Vagina (tissue), 2 donors: ENCODE measurements at regions not wholly inside any gene's neighbourhood (a gene's known extent, or its start where the extent isn't known, plus 50 kb on each side); places are given as distances from the start of the nearest gene placed in this dataset.

Experiments
- DNase-seq, 2 donors: peaks; one replicate each; pipeline ENCODE4 v3.0.0-alpha.2; 2017; ENCODE audit errors: extremely low spot score in 2 of 2
- H3K27ac ChIP-seq: fragments of 200-600 bp; sonication (generic); one replicate; pipeline ENCODE4 v1.5.1; 2019
- H3K27me3 ChIP-seq: fragments of 200-600 bp; sonication (generic); one replicate; pipeline ENCODE4 v1.5.1; 2019
- H3K36me3 ChIP-seq, 2 donors: fragments of 200-600 bp; sonication (generic); one replicate each; pipeline ENCODE4 v1.5.1; 2017 to 2019
- H3K4me1 ChIP-seq: fragments of 200-600 bp; sonication (generic); one replicate; pipeline ENCODE4 v1.5.1; 2019
- H3K4me3 ChIP-seq, 2 donors: fragments of 200-600 bp; sonication (generic); 1 replicate in 1 of 2; 2 replicates in 1 of 2; pipeline ENCODE4 v1.5.1; 2016 to 2019
- H3K9me3 ChIP-seq: fragments of 200-600 bp; sonication (generic); one replicate; pipeline ENCODE4 v1.5.1; 2019
- POLR2A ChIP-seq, 2 donors: fragments of 450-650 bp; IDR thresholded peaks; one replicate each; pipeline ENCODE4 v1.6.1; 2017; ENCODE audit warnings: antibody characterized with exemption in 2 of 2, mild to moderate bottlenecking in 2 of 2, moderate library complexity in 2 of 2
- POLR2AphosphoS5 ChIP-seq, 2 donors: sonication (generic); formaldehyde crosslinking; IDR thresholded peaks; one replicate each; pipeline ENCODE4 v1.9.0; 2017; ENCODE audit warnings: antibody characterized with exemption in 2 of 2, mild to moderate bottlenecking in 2 of 2, low read depth in 1 of 2; ENCODE audit not compliant: insufficient read depth in 1 of 2
- intact Hi-C: fragments of 100-400 bp; cut with DNase I; formaldehyde crosslinking; loops from one replicate; pipeline ENCODE4 v1.15.1; 2023
- TF ChIP-seq, protein P1 (sequence below), 3 experiments: fragments of 450-650 bp in 2 of 3; fragments of 200-600 bp in 1 of 3; sonication (generic) in 1 of 3; IDR thresholded peaks; one replicate each; pipeline ENCODE4 v1.5.1; 2017 to 2019; ENCODE audit warnings: antibody characterized with exemption in 3 of 3, mild to moderate bottlenecking in 2 of 3, moderate library complexity in 2 of 3

GRCh38 chr10:64555666-64556065 is 1034.5 kb downstream of the REEP3 start:
- Histone ChIP-seq H3K27me3 (no peaks in the 10 kb centered on the region), H3K9me3 (no peaks in the 10 kb centered on the region), H3K4me3 (no peak overlapping the region), H3K27ac (no peak overlapping the region), H3K36me3 (no peaks in the 10 kb centered on the region), H3K4me1 (no peaks in the 10 kb centered on the region)
- intact Hi-C loops, result no loop called here
- no peak for DNase-seq
- TF ChIP-seq, protein P1, sequence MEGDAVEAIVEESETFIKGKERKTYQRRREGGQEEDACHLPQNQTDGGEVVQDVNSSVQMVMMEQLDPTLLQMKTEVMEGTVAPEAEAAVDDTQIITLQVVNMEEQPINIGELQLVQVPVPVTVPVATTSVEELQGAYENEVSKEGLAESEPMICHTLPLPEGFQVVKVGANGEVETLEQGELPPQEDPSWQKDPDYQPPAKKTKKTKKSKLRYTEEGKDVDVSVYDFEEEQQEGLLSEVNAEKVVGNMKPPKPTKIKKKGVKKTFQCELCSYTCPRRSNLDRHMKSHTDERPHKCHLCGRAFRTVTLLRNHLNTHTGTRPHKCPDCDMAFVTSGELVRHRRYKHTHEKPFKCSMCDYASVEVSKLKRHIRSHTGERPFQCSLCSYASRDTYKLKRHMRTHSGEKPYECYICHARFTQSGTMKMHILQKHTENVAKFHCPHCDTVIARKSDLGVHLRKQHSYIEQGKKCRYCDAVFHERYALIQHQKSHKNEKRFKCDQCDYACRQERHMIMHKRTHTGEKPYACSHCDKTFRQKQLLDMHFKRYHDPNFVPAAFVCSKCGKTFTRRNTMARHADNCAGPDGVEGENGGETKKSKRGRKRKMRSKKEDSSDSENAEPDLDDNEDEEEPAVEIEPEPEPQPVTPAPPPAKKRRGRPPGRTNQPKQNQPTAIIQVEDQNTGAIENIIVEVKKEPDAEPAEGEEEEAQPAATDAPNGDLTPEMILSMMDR (IDR thresholded peaks at IDR 0.05), result no peak
- TF ChIP-seq POLR2AphosphoS5 (IDR thresholded peaks at IDR 0.05; ENCODE audit: insufficient read depth in 1 of 2, low read depth in 1 of 2) (no peak), POLR2A (IDR thresholded peaks at IDR 0.05) (no peak)

GRCh38 chr10:64558094-64558835 is 1037.1 kb downstream of the REEP3 start:
- Histone ChIP-seq H3K36me3 (no peaks in the 10 kb centered on the region), H3K27ac (no peak overlapping the region), H3K4me3 (no peak overlapping the region), H3K4me1 (no peaks in the 10 kb centered on the region), H3K27me3 (no peaks in the 10 kb centered on the region), H3K9me3 (no peaks in the 10 kb centered on the region)
- no peak for TF ChIP-seq POLR2AphosphoS5 (IDR thresholded peaks at IDR 0.05; ENCODE audit: insufficient read depth in 1 of 2, low read depth in 1 of 2)
- no peak for TF ChIP-seq POLR2A (IDR thresholded peaks at IDR 0.05)
- TF ChIP-seq, protein P1 (IDR thresholded peaks at IDR 0.05), result no peak
- intact Hi-C loops, result no loop called here
- DNase-seq, result no peak

DNA sequence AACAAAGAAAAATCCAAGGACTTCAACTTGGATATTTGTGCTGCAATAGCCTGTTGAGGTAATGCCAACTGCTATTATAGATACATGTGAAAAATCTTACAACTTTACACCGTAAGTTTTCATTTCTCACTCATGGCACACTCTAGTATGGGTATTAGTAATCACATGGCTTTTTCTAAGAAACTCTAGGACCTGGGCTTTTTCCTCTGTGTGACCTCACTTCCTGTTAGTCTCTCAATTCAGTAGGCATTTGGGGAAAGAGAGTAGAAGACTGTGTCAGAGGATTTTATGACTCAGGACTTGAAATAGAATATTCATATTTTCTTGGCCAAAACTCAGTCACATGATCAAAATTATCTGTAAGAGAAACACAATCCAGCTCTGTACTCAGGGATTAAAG is 1049.9 kb downstream of the REEP3 start:
- no peaks in the 10 kb centered on the region for H3K36me3 ChIP-seq
- H3K4me3 ChIP-seq, result no peak overlapping the region
- intact Hi-C loops, result no loop called here
- no peaks in the 10 kb centered on the region for H3K27me3 ChIP-seq
- DNase-seq, result no peak
- H3K27ac ChIP-seq, result no peak overlapping the region
- no peaks in the 10 kb centered on the region for H3K4me1 ChIP-seq
- TF ChIP-seq, protein P1 (IDR thresholded peaks at IDR 0.05), result no peak
- no peaks in the 10 kb centered on the region for H3K9me3 ChIP-seq

GRCh38 chr10:64573623-64574325 is 1052.6 kb downstream of the REEP3 start:
- intact Hi-C loops, result no loop called here
- Histone ChIP-seq H3K36me3 (no peaks in the 10 kb centered on the region), H3K9me3 (no peaks in the 10 kb centered on the region), H3K4me3 (no peak overlapping the region), H3K27me3 (no peaks in the 10 kb centered on the region), H3K27ac (no peak overlapping the region), H3K4me1 (no peaks in the 10 kb centered on the region)
- no peak for DNase-seq
- no peak for TF ChIP-seq POLR2AphosphoS5 (IDR thresholded peaks at IDR 0.05; ENCODE audit: insufficient read depth in 1 of 2, low read depth in 1 of 2)
- TF ChIP-seq, protein P1 (IDR thresholded peaks at IDR 0.05), result no peak
- TF ChIP-seq POLR2A (IDR thresholded peaks at IDR 0.05), result no peak

DNA sequence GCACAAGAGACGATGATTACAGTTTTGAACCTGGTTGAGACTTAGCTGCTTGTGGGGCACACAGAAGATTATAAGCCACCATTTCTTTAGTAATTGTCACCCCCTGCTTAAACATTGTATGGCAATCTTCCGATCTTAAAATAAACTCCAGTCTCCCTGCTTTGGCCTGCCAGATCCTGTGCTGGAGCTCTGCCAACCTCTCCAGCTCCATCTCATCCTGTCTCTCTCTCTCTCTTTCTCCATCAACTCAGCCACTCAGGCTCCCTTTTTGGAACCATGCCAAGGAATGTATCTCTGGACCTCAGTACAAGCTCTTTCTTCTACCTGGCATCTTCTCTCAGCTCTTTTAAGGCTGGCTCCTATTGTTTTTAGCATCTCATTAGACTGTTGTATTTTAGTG is 1053.2 kb downstream of the REEP3 start:
- Histone ChIP-seq H3K27ac (no peak overlapping the region), H3K36me3 (no peaks in the 10 kb centered on the region), H3K27me3 (no peaks in the 10 kb centered on the region), H3K4me3 (no peak overlapping the region), H3K4me1 (no peaks in the 10 kb centered on the region), H3K9me3 (no peaks in the 10 kb centered on the region)
- intact Hi-C loops, result no loop called here
- TF ChIP-seq, protein P1 (IDR thresholded peaks at IDR 0.05), result no peak
- no peak for TF ChIP-seq POLR2AphosphoS5 (IDR thresholded peaks at IDR 0.05; ENCODE audit: insufficient read depth in 1 of 2, low read depth in 1 of 2)
- no peak for TF ChIP-seq POLR2A (IDR thresholded peaks at IDR 0.05)
- no peak for DNase-seq
